ENCODE measurements at regions not wholly inside any gene's neighbourhood (a gene's known extent, or its start where the extent isn't known, plus 50 kb on each side); places are given as distances from the start of the nearest gene placed in this dataset.
"Not testable (repeated sequence)": the region's sequence is repeated elsewhere in the genome, so short reads cannot be mapped to it uniquely, and the experiment has no call there.

GRCh38 chr20:30508382-30508781 is 749.1 kb upstream of the DEFB115 start:
- not testable (repeated sequence) for H3K36me3 ChIP-seq (ENCODE audit: control insufficient read depth in 1 of 2, insufficient read depth in 2 of 2, low read length in 2 of 2); H3K14ac ChIP-seq (ENCODE audit: low read length); H2AFZ ChIP-seq (ENCODE audit: insufficient read depth, low read length, poor library complexity); H2AK5ac ChIP-seq (ENCODE audit: low read length); DNase-seq; H3K4me3 ChIP-seq (ENCODE audit: low read depth, low read length); H3K79me2 ChIP-seq (ENCODE audit: control insufficient read depth, insufficient read depth, low read length, poor library complexity); H3K18ac ChIP-seq (ENCODE audit: low read length); H3K79me1 ChIP-seq (ENCODE audit: low read length); H2BK5ac ChIP-seq (ENCODE audit: low read depth, low read length, poor library complexity); H3K27ac ChIP-seq (ENCODE audit: low read depth, low read length); H3K23ac ChIP-seq (ENCODE audit: low read length); H4K8ac ChIP-seq (ENCODE audit: low read depth, low read length); H3K27me3 ChIP-seq (ENCODE audit: insufficient read depth, low read length); H2BK120ac ChIP-seq (ENCODE audit: insufficient read depth, low read length, poor library complexity); H3K4ac ChIP-seq (ENCODE audit: low read depth, low read length); H2BK12ac ChIP-seq (ENCODE audit: low read length); H3K4me2 ChIP-seq (ENCODE audit: low read length); H4K12ac ChIP-seq (ENCODE audit: low read depth, low read length); H3K4me1 ChIP-seq (ENCODE audit: control insufficient read depth in 1 of 2, insufficient read depth in 2 of 2, low read length in 2 of 2); H3K9ac ChIP-seq (ENCODE audit: low read length); H4K91ac ChIP-seq (ENCODE audit: low read depth, low read length)
- WGBS (ENCODE audit: extremely low coverage, insufficient coverage, insufficient read length), result no CpG with 5 or more reads among the region's 21 CpGs
- peaks cover 32% of the 10 kb centered on the region for H3K9me3 ChIP-seq (ENCODE audit: insufficient read depth, low read depth, low read length)

GRCh38 chr20:30511322-30512030 is 746.0 kb upstream of the DEFB115 start:
- no peak overlapping the region for H3K27ac ChIP-seq (ENCODE audit: low read depth, low read length)
- H2AFZ ChIP-seq (ENCODE audit: insufficient read depth, low read length, poor library complexity), result no peak overlapping the region
- H3K18ac ChIP-seq (ENCODE audit: low read length), result no peak overlapping the region
- H4K12ac ChIP-seq (ENCODE audit: low read depth, low read length), result no peak overlapping the region
- H3K79me2 ChIP-seq (ENCODE audit: control insufficient read depth, insufficient read depth, low read length, poor library complexity), result no peaks in the 10 kb centered on the region
- no peak for DNase-seq
- H4K8ac ChIP-seq (ENCODE audit: low read depth, low read length), result no peak overlapping the region
- no peaks in the 10 kb centered on the region for H3K36me3 ChIP-seq (ENCODE audit: control insufficient read depth in 1 of 2, insufficient read depth in 2 of 2, low read length in 2 of 2)
- no peaks in the 10 kb centered on the region for H3K27me3 ChIP-seq (ENCODE audit: insufficient read depth, low read length)
- H2BK120ac ChIP-seq (ENCODE audit: insufficient read depth, low read length, poor library complexity), result no peak overlapping the region
- H3K79me1 ChIP-seq (ENCODE audit: low read length), result no peaks in the 10 kb centered on the region
- no peak overlapping the region for H4K91ac ChIP-seq (ENCODE audit: low read depth, low read length)
- H3K4me2 ChIP-seq (ENCODE audit: low read length), result no peak overlapping the region
- no peak overlapping the region for H2AK5ac ChIP-seq (ENCODE audit: low read length)
- no CpG with 5 or more reads among the region's 39 CpGs for WGBS (ENCODE audit: extremely low coverage, insufficient coverage, insufficient read length)
- H3K9ac ChIP-seq (ENCODE audit: low read length), result no peak overlapping the region
- H2BK5ac ChIP-seq (ENCODE audit: low read depth, low read length, poor library complexity), result no peak overlapping the region
- no peak overlapping the region for H3K23ac ChIP-seq (ENCODE audit: low read length)
- no peak overlapping the region for H2BK12ac ChIP-seq (ENCODE audit: low read length)
- H3K4me3 ChIP-seq (ENCODE audit: low read depth, low read length), result no peak overlapping the region
- no peak overlapping the region for H3K4ac ChIP-seq (ENCODE audit: low read depth, low read length)
- H3K14ac ChIP-seq (ENCODE audit: low read length), result no peak overlapping the region
- H3K9me3 ChIP-seq (ENCODE audit: insufficient read depth, low read depth, low read length), result peaks cover 39% of the 10 kb centered on the region
- H3K4me1 ChIP-seq (ENCODE audit: control insufficient read depth in 1 of 2, insufficient read depth in 2 of 2, low read length in 2 of 2), result no peaks in the 10 kb centered on the region

DNA sequence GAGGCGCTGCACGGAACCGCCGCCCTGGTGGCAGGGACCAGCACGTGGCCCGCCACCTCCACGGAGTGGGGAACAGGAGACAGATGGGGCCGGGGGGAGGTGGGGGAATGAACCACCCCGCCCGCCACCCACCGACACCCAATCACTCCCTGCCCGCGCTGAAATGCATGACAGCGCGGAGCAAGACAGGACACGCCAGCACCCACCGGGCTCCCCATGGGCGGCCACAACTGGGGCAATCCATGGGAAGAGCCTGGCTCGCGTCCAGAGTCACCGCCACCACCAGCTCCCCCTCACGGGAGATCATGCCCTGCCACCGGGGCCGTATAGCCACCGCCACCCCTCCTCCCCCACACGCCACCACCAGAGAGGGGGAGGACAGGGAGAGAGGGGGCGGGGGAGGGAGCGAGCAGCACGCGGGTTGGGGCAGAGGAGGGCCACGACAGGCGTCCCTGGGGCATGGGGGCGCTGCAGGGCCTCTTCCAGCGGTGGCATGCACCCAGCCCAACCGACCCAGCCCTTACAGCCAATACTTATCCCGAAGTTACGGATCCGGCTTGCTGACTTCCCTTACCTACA is 744.3 kb upstream of the DEFB115 start:
- Histone ChIP-seq H2AK5ac (ENCODE audit: low read length) (no peak overlapping the region), H4K12ac (ENCODE audit: low read depth, low read length) (no peak overlapping the region), H3K79me2 (ENCODE audit: control insufficient read depth, insufficient read depth, low read length, poor library complexity) (no peaks in the 10 kb centered on the region), H3K9ac (ENCODE audit: low read length) (no peak overlapping the region), H3K27me3 (ENCODE audit: insufficient read depth, low read length) (no peaks in the 10 kb centered on the region), H3K36me3 (ENCODE audit: control insufficient read depth in 1 of 2, insufficient read depth in 2 of 2, low read length in 2 of 2) (no peaks in the 10 kb centered on the region), H4K91ac (ENCODE audit: low read depth, low read length) (no peak overlapping the region), H2BK5ac (ENCODE audit: low read depth, low read length, poor library complexity) (no peak overlapping the region), H2BK120ac (ENCODE audit: insufficient read depth, low read length, poor library complexity) (no peak overlapping the region), H3K4me2 (ENCODE audit: low read length) (no peak overlapping the region), H3K27ac (ENCODE audit: low read depth, low read length) (no peak overlapping the region), H3K79me1 (ENCODE audit: low read length) (no peaks in the 10 kb centered on the region), H3K18ac (ENCODE audit: low read length) (no peak overlapping the region), H3K23ac (ENCODE audit: low read length) (no peak overlapping the region), H3K4me3 (ENCODE audit: low read depth, low read length) (no peak overlapping the region), H3K4me1 (ENCODE audit: control insufficient read depth in 1 of 2, insufficient read depth in 2 of 2, low read length in 2 of 2) (no peaks in the 10 kb centered on the region), H3K4ac (ENCODE audit: low read depth, low read length) (no peak overlapping the region), H4K8ac (ENCODE audit: low read depth, low read length) (no peak overlapping the region), H3K9me3 (ENCODE audit: insufficient read depth, low read depth, low read length) (peaks cover 34% of the 10 kb centered on the region), H2AFZ (ENCODE audit: insufficient read depth, low read length, poor library complexity) (no peak overlapping the region), H2BK12ac (ENCODE audit: low read length) (no peak overlapping the region), H3K14ac (ENCODE audit: low read length) (no peak overlapping the region)
- no peak for DNase-seq
- WGBS (ENCODE audit: extremely low coverage, insufficient coverage, insufficient read length), result no CpG with 5 or more reads among the region's 38 CpGs

DNA sequence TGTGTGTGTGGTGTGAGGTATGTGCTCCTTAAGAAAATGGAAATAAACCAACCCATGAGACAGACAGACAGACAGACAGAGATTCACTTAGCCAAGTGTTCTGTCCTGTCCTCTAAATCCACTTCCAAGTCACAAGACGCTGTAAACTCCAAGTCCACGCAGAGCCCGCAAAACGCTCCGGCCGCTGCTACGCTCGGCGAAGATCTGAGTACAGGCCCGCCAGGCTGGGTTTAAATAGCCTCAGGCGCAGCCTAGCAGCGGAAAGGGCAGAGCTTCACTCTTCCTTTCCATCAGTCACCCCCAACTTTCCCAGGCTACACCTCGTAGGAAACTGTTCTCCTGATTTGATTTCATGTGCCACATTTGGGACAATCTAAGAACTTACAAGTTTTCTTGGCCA is 741.5 kb upstream of the DEFB115 start:
- not testable (repeated sequence) for H3K4ac ChIP-seq (ENCODE audit: low read depth, low read length); H3K36me3 ChIP-seq (ENCODE audit: control insufficient read depth in 1 of 2, insufficient read depth in 2 of 2, low read length in 2 of 2); H3K27ac ChIP-seq (ENCODE audit: low read depth, low read length); H2AK5ac ChIP-seq (ENCODE audit: low read length); H3K4me3 ChIP-seq (ENCODE audit: low read depth, low read length); H3K23ac ChIP-seq (ENCODE audit: low read length); H4K8ac ChIP-seq (ENCODE audit: low read depth, low read length); H3K9ac ChIP-seq (ENCODE audit: low read length); H2BK5ac ChIP-seq (ENCODE audit: low read depth, low read length, poor library complexity); H3K18ac ChIP-seq (ENCODE audit: low read length); H3K79me1 ChIP-seq (ENCODE audit: low read length); H2BK120ac ChIP-seq (ENCODE audit: insufficient read depth, low read length, poor library complexity); DNase-seq; H3K4me1 ChIP-seq (ENCODE audit: control insufficient read depth in 1 of 2, insufficient read depth in 2 of 2, low read length in 2 of 2); H4K91ac ChIP-seq (ENCODE audit: low read depth, low read length); H3K14ac ChIP-seq (ENCODE audit: low read length); H4K12ac ChIP-seq (ENCODE audit: low read depth, low read length); H3K79me2 ChIP-seq (ENCODE audit: control insufficient read depth, insufficient read depth, low read length, poor library complexity); H3K4me2 ChIP-seq (ENCODE audit: low read length); H2BK12ac ChIP-seq (ENCODE audit: low read length); H3K27me3 ChIP-seq (ENCODE audit: insufficient read depth, low read length); H2AFZ ChIP-seq (ENCODE audit: insufficient read depth, low read length, poor library complexity)
- H3K9me3 ChIP-seq (ENCODE audit: insufficient read depth, low read depth, low read length), result peaks cover 33% of the 10 kb centered on the region
- no CpG with 5 or more reads among the region's 13 CpGs for WGBS (ENCODE audit: extremely low coverage, insufficient coverage, insufficient read length)

All from trophoblast cell (in vitro differentiated cells and primary cell).